OCI-LY3 (cell line): ENCODE measurements at regions not wholly inside any gene's neighbourhood (a gene's known extent, or its start where the extent isn't known, plus 50 kb on each side); places are given as distances from the start of the nearest gene placed in this dataset.

ENCODE experiments used
- EZH2phosphoT487 ChIP-seq: fragments of 200-600 bp; shearing (Covaris generic); IDR thresholded peaks from 2 replicates; pipeline ENCODE4 v1.6.1; 2018; ENCODE audit warnings: antibody characterized with exemption, mixed run types, low read depth
- TF ChIP-seq, protein P1 (sequence below): fragments of 200-600, 300-600 bp; sonication (generic); IDR thresholded peaks from 2 replicates; pipeline ENCODE4 v1.5.1; 2014; ENCODE audit warnings: antibody characterized with exemption, low read length, low read depth

- TF ChIP-seq, protein P1, sequence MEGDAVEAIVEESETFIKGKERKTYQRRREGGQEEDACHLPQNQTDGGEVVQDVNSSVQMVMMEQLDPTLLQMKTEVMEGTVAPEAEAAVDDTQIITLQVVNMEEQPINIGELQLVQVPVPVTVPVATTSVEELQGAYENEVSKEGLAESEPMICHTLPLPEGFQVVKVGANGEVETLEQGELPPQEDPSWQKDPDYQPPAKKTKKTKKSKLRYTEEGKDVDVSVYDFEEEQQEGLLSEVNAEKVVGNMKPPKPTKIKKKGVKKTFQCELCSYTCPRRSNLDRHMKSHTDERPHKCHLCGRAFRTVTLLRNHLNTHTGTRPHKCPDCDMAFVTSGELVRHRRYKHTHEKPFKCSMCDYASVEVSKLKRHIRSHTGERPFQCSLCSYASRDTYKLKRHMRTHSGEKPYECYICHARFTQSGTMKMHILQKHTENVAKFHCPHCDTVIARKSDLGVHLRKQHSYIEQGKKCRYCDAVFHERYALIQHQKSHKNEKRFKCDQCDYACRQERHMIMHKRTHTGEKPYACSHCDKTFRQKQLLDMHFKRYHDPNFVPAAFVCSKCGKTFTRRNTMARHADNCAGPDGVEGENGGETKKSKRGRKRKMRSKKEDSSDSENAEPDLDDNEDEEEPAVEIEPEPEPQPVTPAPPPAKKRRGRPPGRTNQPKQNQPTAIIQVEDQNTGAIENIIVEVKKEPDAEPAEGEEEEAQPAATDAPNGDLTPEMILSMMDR, result no peak
- TF ChIP-seq EZH2phosphoT487, result no peak
Observed at GRCh38 chr5:36383942-36384341, 82.2 kb upstream of the RANBP3L start.
